Spleen (tissue), 11 donors: ENCODE measurements at regions not wholly inside any gene's neighbourhood (a gene's known extent, or its start where the extent isn't known, plus 50 kb on each side); places are given as distances from the start of the nearest gene placed in this dataset.

Experiments used
- DNase-seq: peaks from one replicate; pipeline ENCODE4 v3.0.0-alpha.2; 2020
- H3K27ac ChIP-seq, 8 donors: fragments of 200-600 bp; sonication (generic) in 7 of 8; 1 replicate in 4 of 8; 2 replicates in 4 of 8; pipeline versions ENCODE4 v1.5.0 to v1.8.0; 2016 to 2021; ENCODE audit warnings: inconsistent platforms in 4 of 8, mild to moderate bottlenecking in 4 of 8, moderate library complexity in 1 of 8
- H3K27me3 ChIP-seq, 7 donors: fragments of 200-600 bp; sonication (generic) in 6 of 7; replicated peaks in 1 of 7; 1 replicate in 4 of 7; 2 replicates in 3 of 7; pipeline versions ENCODE4 v1.5.0 to v1.8.0; 2016 to 2021; ENCODE audit warnings: inconsistent platforms in 3 of 7, mild to moderate bottlenecking in 1 of 7
- H3K36me3 ChIP-seq, 6 donors: fragments of 200-600 bp; sonication (generic) in 5 of 6; 1 replicate in 4 of 6; 2 replicates in 2 of 6; pipeline versions ENCODE4 v1.5.0 to v1.8.0; 2016 to 2021; ENCODE audit warnings: inconsistent platforms in 2 of 6
- H3K4me1 ChIP-seq, 6 donors: fragments of 200-600 bp; sonication (generic) in 5 of 6; 1 replicate in 3 of 6; 2 replicates in 3 of 6; pipeline versions ENCODE4 v1.5.0 to v1.8.0; 2016 to 2021; ENCODE audit warnings: inconsistent platforms in 3 of 6
- H3K4me3 ChIP-seq, 8 donors: fragments of 200-600 bp; sonication (generic) in 7 of 8; 1 replicate in 4 of 8; 2 replicates in 4 of 8; pipeline versions ENCODE4 v1.5.0 to v1.8.0; 2016 to 2021; ENCODE audit warnings: inconsistent platforms in 4 of 8, mild to moderate bottlenecking in 4 of 8, moderate library complexity in 2 of 8
- H3K9me3 ChIP-seq, 8 donors: fragments of 200-600 bp; sonication (generic) in 7 of 8; 1 replicate in 4 of 8; 2 replicates in 4 of 8; pipeline versions ENCODE4 v1.5.0 to v1.8.0; 2016 to 2021; ENCODE audit warnings: inconsistent platforms in 4 of 8
- POLR2A ChIP-seq, 3 donors: fragments of 450-650 bp; IDR thresholded peaks; one replicate each; pipeline ENCODE4 v1.5.1; 2017; ENCODE audit warnings: antibody characterized with exemption in 3 of 3, mild to moderate bottlenecking in 1 of 3
- POLR2AphosphoS5 ChIP-seq, 3 donors: sonication (generic); formaldehyde crosslinking; IDR thresholded peaks; one replicate each; pipeline ENCODE4 v1.5.1; 2017; ENCODE audit warnings: antibody characterized with exemption in 3 of 3
- WGBS, 5 donors: extraction: QIAGEN DNeasy Blood & Tissue Kit in 3 of 5; methylation state at CpG; one replicate each; pipeline versions ENCODE4 v1.1.5 to v1.1.7; 2013 to 2018; 5-methylcytosine and 5-hydroxymethylcytosine counted together
- intact Hi-C: fragments of 100-400 bp; cut with DNase I; formaldehyde crosslinking; loops from one replicate; pipeline ENCODE4 v1.15.0; 2023; ENCODE audit warnings: low total_unique reads
- TF ChIP-seq, protein P1 (sequence below), 11 experiments: fragments of 200-600 bp in 7 of 11; fragments of 450-650 bp in 4 of 11; sonication (generic) in 4 of 11; IDR thresholded peaks in 8 of 11; conservative IDR thresholded peaks in 3 of 11; 1 replicate in 7 of 11; 2 replicates in 4 of 11; pipeline versions ENCODE4 v1.4.0 to v1.8.0; 2016 to 2021; ENCODE audit warnings: antibody characterized with exemption in 11 of 11, inconsistent platforms in 4 of 11, mild to moderate bottlenecking in 1 of 11
- donor health status: healthy with polysubstance abuse.
- donor health status: DM: no; HTN: no; CAD: no; lungs with moderate emphysema.
- donor health status: DM: no; HTN: no; CAD: no.
- donor health status: Bipolar disorder and iron deficiency.
- donor health status: healthy.
- donor health status: DM: no; HTN: no; CAD: no.
- donor health status: DM: yes; HTN: yes; CAD: no.

DNA sequence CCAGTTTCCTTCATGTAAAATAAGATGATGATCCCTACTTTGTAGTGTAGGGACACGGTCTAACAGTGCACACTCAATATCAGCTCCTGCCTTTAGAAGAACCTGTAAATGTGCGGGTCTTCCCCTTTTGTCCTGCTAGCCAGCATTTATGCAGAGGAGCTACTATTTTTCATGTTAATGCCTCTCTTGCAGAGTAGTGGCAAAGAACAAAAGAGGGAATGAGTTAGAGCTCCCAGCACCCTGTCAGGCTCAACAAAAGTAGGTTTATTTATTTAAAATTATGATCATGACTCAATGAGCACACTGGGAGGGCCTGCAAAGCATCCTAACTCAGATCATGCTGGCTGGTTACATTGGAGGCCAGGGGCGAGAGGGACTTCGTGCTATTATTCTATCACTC, 414.5 kb upstream of the COBL start:
- Histone ChIP-seq H3K4me1 (no peaks in the 10 kb centered on the region), H3K9me3 (peaks cover 0 to 55% (median 25%) of the 10 kb centered on the region in 8 donors), H3K27ac (no peak overlapping the region), H3K36me3 (no peaks in the 10 kb centered on the region), H3K27me3 (no peaks in the 10 kb centered on the region), H3K4me3 (no peak overlapping the region)
- WGBS, 5 donors: 31 to 61% (median 41%) methylated on average over 4 of the region's 4 CpGs
- TF ChIP-seq POLR2AphosphoS5 (IDR thresholded peaks at IDR 0.05) (no peak), POLR2A (IDR thresholded peaks at IDR 0.05) (no peak)
- TF ChIP-seq, protein P1, sequence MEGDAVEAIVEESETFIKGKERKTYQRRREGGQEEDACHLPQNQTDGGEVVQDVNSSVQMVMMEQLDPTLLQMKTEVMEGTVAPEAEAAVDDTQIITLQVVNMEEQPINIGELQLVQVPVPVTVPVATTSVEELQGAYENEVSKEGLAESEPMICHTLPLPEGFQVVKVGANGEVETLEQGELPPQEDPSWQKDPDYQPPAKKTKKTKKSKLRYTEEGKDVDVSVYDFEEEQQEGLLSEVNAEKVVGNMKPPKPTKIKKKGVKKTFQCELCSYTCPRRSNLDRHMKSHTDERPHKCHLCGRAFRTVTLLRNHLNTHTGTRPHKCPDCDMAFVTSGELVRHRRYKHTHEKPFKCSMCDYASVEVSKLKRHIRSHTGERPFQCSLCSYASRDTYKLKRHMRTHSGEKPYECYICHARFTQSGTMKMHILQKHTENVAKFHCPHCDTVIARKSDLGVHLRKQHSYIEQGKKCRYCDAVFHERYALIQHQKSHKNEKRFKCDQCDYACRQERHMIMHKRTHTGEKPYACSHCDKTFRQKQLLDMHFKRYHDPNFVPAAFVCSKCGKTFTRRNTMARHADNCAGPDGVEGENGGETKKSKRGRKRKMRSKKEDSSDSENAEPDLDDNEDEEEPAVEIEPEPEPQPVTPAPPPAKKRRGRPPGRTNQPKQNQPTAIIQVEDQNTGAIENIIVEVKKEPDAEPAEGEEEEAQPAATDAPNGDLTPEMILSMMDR (IDR thresholded peaks at IDR 0.05 in 8 of 11, conservative IDR thresholded peaks at IDR 0.05 in 3 of 11): no peak
- intact Hi-C loops: no loop called here
- no peak for DNase-seq

DNA sequence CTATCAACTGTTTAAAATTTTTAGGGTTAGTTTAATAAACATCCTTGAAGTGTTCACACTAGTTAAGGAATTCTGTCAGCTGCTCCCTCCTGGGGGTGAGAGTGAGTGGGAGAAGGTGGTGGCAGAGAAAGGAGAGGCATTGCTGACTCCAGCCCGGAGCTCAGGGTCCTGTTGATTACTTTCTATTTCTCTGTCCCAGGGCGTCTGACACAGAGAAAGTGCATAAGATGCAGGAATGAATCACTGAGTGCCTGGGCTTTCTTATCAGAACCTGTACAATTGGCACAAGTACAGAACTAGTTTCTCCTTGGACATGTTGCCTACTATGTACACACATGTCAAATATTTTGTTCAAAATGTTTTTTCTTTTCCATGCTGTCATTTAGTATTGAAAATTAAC, 410.8 kb upstream of the COBL start:
- Histone ChIP-seq H3K27ac (no peak overlapping the region), H3K4me1 (no peaks in the 10 kb centered on the region), H3K9me3 (peaks cover 0 to 60% (median 24%) of the 10 kb centered on the region in 8 donors), H3K4me3 (no peak overlapping the region), H3K27me3 (no peaks in the 10 kb centered on the region), H3K36me3 (no peaks in the 10 kb centered on the region)
- intact Hi-C loops: no loop called here
- no peak for DNase-seq
- WGBS, 5 donors: 64 to 74% (median 71%) methylated on average over 2 of the region's 2 CpGs
- TF ChIP-seq POLR2AphosphoS5 (IDR thresholded peaks at IDR 0.05): no peak
- TF ChIP-seq, protein P1 (IDR thresholded peaks at IDR 0.05 in 8 of 11, conservative IDR thresholded peaks at IDR 0.05 in 3 of 11): no peak
- TF ChIP-seq POLR2A (IDR thresholded peaks at IDR 0.05): no peak

DNA sequence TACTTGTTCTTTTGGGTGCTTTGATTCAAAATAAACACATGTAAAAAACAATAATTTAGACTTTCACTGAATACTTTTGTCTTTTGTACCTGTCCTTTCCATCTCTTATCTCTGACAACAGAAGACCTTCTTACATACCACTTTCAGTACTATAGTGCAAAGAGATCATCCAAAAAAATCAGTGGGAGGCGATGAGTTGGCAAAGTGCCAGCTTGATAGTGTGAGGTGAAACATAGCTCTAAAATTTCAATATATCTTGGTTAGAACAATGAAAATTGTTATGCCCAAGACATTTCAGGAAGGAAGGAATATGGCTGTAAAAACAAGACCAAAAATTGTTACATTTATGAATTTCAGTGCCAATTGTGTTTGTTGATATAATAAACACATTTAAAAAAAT, 390.2 kb upstream of the COBL start:
- H3K4me3 ChIP-seq: no peak overlapping the region
- DNase-seq: no peak
- H3K9me3 ChIP-seq: peaks cover 0 to 18% (median 12%) of the 10 kb centered on the region in 8 donors
- WGBS, 5 donors: 38 to 64% (median 59%) methylated on average over 1 of the region's 1 CpG
- no peak for TF ChIP-seq POLR2AphosphoS5 (IDR thresholded peaks at IDR 0.05)
- TF ChIP-seq POLR2A (IDR thresholded peaks at IDR 0.05): no peak
- TF ChIP-seq, protein P1 (IDR thresholded peaks at IDR 0.05 in 8 of 11, conservative IDR thresholded peaks at IDR 0.05 in 3 of 11): no peak
- intact Hi-C loops: no loop called here
- H3K27me3 ChIP-seq: no peaks in the 10 kb centered on the region
- H3K4me1 ChIP-seq: no peaks in the 10 kb centered on the region
- H3K36me3 ChIP-seq: no peaks in the 10 kb centered on the region
- no peak overlapping the region for H3K27ac ChIP-seq

DNA sequence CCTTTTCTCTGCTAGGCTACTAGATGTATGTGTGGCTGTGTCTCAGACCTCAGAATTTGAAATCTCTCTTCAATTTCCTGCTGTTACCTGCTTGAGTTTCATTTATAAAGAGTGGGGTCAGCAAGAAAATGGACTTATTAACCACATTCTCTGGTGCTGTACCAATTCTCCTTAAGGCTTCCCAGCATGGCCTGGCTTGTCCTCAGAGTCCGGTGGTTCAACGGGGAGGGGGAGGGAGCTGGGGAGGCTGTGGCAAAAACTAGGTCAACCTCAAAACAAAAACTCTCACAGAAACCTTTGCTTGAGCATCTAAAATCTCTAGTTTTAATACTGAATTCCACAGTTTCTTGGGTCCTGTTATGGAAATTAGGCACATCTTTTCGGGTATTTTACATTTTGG, 389.1 kb upstream of the COBL start:
- 69 to 86% (median 76%) methylated on average over 3 of the region's 3 CpGs for WGBS, 5 donors
- H3K4me3 ChIP-seq: no peak overlapping the region
- no peaks in the 10 kb centered on the region for H3K4me1 ChIP-seq
- no peak overlapping the region for H3K27ac ChIP-seq
- peaks cover 0 to 29% (median 20%) of the 10 kb centered on the region in 8 donors for H3K9me3 ChIP-seq
- intact Hi-C loops: no loop called here
- TF ChIP-seq, protein P1 (IDR thresholded peaks at IDR 0.05 in 8 of 11, conservative IDR thresholded peaks at IDR 0.05 in 3 of 11): no peak
- TF ChIP-seq POLR2A (IDR thresholded peaks at IDR 0.05) (no peak), POLR2AphosphoS5 (IDR thresholded peaks at IDR 0.05) (no peak)
- H3K36me3 ChIP-seq: no peaks in the 10 kb centered on the region
- no peaks in the 10 kb centered on the region for H3K27me3 ChIP-seq
- no peak for DNase-seq
